HG03354 (cell line): ENCODE measurements at regions not wholly inside any gene's neighbourhood (a gene's known extent, or its start where the extent isn't known, plus 50 kb on each side); places are given as distances from the start of the nearest gene placed in this dataset.
"Not testable (repeated sequence)": the region's sequence is repeated elsewhere in the genome, so short reads cannot be mapped to it uniquely, and the experiment has no call there.

Experiments
- ATAC-seq: cut with Tn5 transposase; IDR thresholded peaks from one replicate; pipeline ENCODE4 v1.9.1; 2021; ENCODE audit warnings: mild to moderate bottlenecking; ENCODE audit not compliant: unreplicated experiment, poor library complexity, severe bottlenecking

DNA sequence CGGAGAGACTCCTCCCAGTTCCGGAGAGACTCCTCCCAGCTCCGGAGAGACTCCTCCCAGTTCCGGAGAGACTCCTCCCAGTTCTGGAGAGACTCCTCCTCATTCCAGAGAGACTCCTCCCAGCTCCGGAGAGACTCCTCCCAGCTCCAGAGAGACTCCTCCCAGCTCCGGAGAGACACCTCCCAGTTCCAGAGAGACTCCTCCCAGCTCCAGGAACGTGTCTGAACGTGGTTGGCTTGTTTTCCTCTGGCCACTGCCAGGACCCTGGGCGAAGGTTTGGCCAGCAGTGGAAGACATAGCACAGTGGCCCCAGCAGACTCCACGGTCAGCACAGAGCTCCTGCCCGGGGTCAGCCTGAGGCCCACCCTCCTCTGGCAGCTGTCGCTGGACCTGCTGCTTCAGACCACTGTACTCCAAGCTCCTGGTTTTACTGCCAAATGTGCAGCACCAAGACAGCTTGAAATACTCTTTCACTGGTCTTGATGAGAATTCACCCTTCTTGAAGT is 122.3 kb upstream of the AFDN start:
- no peak for ATAC-seq

DNA sequence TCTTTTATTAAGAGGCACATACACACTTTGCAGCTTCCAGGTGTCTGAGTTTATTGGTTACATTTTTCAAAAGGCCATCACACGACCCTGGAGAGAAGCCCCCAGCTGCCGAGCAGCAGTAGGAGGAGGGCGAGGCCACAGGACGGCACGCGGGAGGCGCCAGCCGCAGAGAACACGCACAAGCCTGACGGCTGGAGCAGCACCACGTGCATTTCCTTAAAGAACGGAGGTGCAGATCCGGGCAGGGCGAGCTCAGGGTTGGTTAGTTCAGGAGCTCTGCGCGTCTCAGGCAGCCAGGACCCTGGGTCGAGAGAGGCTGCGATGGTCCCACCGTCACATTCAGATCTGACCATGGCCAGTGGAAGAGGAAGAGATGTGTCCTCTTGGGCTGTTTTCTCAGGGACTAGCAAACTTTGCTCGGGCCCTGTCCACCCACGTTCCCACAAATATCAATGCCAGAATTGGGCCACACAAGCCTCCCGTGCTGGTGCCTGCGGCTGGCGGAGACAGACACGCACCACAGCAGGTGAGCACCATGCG is 121.4 kb upstream of the AFDN start:
- ATAC-seq = no peak

- ATAC-seq = peak; percentile 98
Measured at GRCh38 chr6:167706313-167707109, 120.2 kb upstream of the AFDN start.

DNA sequence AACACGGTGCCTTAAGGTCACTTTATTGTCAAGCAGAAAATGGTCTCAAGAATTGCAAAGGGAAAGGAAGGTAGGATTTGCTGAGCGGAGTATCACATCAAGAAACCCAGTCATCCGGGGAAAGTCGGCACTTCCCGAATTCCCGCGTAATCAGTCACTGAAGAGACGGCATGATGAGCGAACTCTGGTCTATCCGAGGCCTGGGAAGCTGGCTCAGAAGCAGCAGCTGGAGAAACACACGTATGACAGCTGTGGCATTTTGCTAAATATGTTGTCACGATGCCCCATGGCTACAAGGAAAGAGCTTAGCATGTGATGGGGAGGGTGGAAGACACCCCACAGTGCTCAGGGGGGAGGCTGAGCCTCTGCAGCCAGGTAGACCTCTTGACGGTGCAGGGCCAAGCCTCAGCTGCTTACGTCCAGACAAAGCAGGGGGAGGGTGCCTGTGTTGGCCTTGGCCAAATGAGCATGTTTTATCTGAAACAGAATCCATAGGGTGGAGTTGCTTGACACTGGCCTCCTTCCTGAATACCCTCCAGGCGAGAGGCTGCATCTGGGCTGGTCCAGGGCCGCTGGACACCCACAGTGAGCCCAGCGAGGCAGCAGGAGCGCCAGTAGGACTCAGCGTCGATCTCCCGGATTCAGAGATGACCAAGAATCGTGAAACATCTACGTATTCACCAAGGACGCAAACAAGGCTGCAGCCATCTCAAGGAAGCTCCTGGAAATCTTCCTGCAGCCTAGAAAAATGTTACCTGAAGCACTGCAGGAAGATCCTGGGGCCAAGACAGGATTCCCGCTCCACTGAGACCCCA is 118.8 kb upstream of the AFDN start:
- no peak for ATAC-seq

GRCh38 chr6:167708501-167709094 is 118.1 kb upstream of the AFDN start:
- ATAC-seq = no peak

DNA sequence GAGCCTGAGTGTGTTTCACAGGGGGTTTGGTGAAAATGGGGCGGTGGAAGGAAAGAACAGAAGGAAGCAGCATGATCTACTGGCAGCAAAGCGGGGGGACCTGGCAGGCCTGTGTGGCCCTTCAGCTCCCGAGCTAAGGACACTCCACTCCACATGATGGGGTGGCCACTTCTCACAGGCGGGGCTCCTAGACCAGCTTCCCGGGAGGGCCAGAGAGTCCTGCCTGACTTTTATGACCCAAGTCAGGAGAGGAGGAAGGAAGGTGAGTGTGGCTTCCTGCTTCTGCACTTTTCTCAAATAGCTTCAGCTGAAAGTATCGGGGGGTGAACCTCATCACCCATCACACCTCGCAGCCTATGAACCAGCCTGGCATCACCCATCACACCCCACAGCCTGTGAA is 117.5 kb upstream of the AFDN start:
- ATAC-seq = no peak

GRCh38 chr6:167709776-167710336 is 116.9 kb upstream of the AFDN start:
- not testable (repeated sequence) for ATAC-seq

DNA sequence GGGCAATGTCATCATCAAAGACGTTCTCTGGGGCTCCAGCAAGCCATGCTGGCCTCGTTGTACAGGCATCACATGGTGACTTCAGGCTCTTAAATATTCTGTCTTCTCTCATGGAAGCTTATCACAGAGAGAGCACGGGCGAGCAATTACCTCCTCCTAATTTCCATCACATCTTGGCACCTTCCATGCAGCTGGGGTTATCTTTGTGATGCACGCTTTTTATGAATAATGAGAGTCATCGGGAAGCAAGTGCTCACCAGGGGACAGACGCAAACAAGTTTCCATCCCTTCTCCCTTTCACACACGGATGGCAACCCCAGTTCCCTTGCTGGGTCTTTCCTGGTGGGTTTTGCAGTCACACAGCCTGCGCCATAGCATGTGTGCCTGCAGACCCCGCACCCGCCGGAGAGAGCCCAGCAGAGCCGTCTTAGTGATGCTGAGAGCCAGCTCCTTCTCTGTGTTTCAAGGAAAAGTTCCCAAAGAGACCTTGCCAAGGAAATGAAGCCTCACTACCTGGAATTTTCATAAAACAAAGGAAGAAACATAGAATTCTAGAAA is 116.3 kb upstream of the AFDN start:
- ATAC-seq = no peak

GRCh38 chr6:167711211-167711610 is 115.5 kb upstream of the AFDN start:
- ATAC-seq = no peak

GRCh38 chr6:167711768-167712730 is 114.7 kb upstream of the AFDN start:
- no peak for ATAC-seq

- ATAC-seq = no peak
Measured at GRCh38 chr6:167712731-167713475, 113.8 kb upstream of the AFDN start.

GRCh38 chr6:167714152-167714551 is 112.6 kb upstream of the AFDN start:
- ATAC-seq = no peak

- ATAC-seq = no peak
Measured at GRCh38 chr6:167717455-167717854, 109.3 kb upstream of the AFDN start.

DNA sequence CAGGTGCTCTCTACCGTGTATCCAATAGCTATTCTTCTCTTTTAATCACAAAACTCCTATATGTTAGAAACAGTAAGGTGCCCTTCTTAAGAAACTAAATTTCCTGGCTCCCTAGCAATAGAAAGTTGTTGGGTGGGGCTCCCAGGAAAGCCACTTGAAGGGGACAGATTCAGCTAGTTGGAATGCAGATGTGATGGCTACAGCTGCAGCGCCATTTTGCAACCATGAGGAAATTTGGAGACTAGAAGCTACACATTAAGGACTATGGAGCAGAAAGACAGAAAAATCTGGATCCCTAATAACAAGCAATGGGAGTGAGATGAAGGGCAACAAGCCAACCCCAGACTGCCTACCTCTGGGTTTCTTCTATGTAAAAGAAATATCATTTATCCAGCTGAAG is 108.8 kb upstream of the AFDN start:
- ATAC-seq = no peak

DNA sequence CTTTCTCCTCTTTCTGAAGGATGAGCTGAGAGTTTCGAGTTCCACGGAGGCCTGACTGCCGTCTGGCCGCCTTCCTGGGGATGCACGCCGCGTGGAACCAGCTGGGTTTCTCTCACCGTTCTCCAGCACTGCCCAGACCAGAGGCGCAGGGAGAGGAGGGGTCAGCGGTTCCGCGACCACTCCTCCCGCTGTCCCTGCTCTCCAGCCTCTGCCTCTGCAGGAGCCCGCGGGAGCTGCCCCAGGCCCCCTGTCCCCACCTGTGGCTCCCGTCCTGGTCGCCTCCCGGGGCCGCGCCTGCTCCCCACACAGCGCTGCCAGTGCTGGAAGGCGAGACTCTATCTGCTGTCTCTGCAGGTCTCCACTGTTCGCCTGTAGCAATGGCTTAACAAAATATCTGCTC is 106.8 kb upstream of the AFDN start:
- ATAC-seq = no peak

DNA sequence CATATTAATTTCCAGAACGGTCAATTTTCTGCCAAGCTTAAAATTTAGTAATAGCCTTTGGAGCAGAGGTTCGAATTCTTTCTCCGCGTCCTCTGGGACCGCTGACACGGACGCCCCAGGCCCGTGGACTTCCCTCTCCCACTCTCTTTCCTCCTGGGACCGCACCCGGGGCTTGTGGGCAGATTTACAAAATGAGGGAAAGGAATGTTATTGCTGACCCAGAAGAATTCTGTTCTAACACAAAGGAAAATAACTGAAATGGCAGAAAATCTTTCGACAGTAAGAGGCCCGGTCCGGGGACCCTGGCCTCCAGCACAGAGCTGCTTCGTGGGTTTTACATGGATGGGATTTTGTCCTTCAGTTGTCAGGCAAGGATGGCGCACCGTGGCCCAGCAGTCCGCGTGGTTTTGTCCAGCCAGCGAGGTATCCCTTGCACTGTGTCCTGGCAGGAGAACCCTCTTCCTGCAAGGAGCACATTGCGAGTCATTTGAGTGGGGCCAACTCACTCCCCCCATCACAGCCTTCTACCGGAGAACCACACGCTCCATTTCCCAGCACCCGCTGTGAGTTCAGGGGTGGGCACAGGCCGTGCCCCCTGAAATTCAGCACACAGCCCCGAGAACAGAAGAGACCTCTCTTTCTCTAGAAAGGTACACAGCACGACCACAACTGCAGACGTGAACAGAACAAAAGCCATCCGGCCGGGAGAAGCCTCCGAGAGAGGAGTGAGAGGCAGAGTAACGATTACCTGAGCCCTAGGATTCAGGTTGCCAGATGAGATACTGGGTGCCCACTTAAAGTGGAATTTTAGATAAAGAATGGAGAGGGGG is 106.0 kb upstream of the AFDN start:
- no peak for ATAC-seq

GRCh38 chr6:167721291-167721690 is 105.4 kb upstream of the AFDN start:
- ATAC-seq = no peak
